Superior temporal gyrus (tissue), 1 donor: ENCODE measurements at regions not wholly inside any gene's neighbourhood (a gene's known extent, or its start where the extent isn't known, plus 50 kb on each side); places are given as distances from the start of the nearest gene placed in this dataset.

Experiments
- DNase-seq: peaks from one replicate; pipeline ENCODE4 v3.0.0-alpha.2; 2016; ENCODE audit errors: extremely low spot score

DNA sequence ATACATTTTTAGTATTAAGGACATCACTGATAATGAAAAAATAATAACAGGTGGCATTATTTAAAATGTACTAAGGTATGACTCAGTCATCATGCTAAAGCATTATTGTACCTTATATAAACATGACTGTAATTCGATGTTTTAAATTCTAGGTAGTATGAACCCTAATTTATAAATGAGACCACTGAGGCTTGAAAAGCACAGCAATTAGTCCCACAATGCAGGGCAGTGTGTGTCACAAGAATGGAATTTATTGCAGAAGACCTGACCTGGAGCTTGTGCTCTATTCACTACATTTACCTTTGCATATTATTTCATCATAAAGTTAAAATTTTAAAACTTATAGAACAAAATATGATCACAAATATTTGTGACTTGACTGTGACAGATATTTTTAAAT is 358.5 kb upstream of the DSEL start:
- no peak for DNase-seq

DNA sequence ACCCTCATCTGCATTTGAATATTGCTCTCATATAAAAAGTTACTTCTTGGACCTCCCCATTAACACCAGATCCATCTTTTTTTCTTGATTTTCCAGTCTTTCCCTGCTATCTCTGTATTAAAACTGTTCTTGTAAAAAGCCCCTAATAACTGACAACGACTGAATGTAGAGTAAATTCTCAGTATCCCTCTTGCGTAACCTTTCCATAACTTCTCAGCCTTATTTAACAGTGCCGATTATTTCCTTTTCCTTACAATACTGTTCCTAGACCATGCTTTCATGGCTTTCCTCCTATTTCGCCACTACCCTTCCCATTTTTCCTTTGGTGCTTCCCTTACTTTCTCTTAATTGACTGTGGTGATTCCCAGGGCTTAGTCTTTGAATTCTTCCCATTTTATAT is 348.9 kb upstream of the DSEL start:
- no peak for DNase-seq

DNA sequence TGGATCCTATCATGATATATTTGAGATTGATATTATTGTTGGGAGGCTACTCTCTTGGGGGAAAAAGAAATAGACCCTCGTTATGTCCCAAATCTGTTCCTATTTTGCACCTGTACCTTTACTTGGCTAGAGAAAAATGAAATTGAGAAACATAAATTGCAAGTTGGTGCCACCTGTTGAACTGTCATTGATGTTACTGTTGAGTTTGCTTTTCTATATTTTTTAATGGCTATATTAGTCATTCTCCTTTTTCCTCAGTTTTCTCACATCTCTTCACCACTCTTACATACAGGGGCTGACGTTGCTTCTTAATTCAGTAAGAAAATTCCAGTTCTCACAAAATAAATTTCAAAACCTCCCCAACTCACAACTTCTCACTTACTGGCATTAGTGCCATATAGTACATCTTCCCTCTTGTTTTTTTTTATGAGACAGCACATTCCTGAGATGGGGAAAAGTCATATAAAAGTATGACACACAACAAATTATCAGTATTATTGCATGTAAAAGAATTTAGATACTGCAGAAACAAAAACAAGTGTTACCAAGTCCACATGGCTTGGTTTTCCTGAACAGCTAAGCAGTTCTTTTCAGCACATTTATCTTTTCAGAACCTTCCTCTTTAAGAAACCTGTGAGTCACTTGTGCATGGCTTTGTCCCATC is 348.3 kb upstream of the DSEL start:
- no peak for DNase-seq

DNA sequence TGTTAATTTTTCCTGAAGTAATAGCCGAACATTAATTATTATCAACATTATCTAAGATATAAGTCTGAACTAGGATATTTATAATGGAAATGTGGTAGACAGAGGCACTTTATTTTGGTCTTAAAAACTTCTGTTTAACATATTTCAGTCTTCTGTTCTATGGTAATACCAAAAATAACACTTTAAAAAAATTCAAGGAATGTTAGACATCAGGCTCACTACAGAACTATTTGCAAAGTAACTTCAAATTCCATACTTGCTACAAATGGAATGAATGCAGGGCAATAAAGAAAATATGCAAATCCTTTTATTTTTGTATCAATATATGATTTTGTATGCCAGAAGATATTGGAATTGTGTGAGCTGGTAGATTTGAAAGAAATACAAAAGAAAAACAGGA is 345.5 kb upstream of the DSEL start:
- no peak for DNase-seq

DNA sequence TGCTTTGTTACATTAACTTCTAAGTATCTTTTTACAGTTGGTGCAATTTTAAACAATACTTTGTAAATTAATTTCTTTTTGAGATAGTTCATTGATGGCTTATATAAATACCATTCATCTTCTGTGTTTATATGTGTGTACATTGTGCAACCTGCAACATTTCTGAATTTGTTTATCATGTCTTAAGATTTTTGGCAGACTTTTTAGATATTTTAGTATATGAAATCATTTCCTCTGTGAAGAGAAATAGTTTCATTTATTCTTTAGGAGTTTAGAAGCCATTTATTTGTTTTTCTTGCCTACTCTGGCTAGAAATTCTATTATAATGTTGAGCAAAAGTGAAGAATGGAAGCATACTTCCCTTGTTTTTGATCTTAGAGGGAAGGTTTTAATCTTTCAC is 337.8 kb upstream of the DSEL start:
- DNase-seq = no peak

DNA sequence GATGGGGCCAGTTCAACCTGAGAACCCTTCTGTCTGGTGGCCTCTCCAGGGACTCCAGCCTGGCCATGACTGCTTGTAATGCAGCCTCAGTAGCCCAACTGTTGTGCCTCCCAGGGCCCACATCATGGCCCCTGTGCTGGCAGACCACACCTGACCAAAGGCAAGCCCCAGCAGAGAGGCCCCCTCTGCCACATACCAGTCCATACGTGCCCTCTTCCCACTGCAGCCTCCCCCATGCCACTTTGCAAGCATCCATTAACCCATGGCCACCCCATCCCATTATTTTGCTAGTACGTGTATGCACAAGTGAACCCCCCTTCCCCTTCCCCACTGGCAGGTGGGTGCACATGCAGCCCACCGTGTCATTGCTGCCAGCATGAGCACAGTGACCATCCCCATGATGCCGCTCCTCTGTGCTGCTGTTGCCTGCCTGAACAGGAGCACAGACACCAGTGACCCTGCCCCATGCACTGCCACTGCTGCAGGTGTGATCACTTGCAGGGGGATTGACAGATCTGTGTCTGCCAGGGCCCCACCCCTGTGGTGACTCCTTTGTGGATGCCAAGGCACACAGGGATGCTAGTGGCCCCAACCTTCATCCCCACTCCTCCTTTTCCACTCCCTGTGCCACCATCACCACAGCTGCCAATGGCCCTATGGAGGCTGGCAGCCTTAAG is 330.0 kb upstream of the DSEL start:
- DNase-seq = no peak

DNA sequence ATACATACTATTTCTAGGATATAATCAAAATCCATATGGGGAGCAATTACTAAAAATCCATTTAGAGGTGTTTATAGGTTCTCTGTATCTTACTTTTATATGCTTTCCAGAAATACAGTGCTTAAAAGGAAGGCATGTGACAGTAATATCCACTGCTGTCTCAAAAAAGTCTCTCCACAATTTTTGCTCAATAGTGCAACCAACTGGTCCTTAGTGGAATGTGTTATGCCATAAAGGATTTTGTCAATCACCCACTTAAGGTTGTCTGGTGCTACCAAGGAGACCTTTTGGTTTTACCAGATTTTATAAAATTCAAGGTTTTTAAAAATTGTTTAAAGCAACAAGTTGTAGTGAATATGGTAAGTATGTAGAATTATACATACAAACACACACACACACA is 328.5 kb upstream of the DSEL start:
- no peak for DNase-seq

DNA sequence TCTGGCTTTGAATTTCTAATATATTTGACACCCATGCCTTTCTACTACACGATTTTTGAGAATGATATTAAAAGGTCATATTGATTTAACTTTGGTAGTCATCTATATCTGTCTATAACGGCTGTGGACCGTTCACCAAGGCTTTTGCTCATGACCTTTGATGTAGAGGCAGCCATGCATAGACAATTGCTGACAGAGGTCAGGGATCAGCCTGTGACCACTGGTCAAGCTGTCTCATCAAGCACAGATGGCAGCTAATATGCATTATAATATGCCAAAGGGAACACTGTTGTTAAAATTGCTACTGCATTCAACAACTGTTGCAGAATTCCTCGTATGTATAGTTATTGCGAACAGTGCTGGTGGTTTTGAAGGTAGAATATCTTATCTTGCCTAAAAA is 323.9 kb upstream of the DSEL start:
- no peak for DNase-seq

DNA sequence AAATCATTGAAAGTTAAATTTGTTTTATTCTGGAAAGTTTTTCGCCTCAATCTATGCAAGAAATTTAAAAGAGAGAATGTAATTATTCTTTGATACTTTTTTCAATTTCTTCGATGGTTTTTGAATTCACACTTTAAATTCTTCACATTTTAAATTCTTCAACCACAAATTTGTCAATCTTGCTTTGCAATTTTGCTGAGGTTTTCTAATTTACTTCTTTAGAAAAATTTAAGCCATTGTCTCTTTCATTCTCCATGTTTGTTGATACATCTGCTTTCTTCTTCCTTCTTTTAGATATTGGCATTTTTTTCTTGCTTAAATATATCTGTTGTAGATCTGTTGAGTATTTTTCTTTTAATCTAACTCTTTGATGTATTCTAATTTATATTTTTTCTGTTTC is 301.9 kb upstream of the DSEL start:
- DNase-seq = no peak

DNA sequence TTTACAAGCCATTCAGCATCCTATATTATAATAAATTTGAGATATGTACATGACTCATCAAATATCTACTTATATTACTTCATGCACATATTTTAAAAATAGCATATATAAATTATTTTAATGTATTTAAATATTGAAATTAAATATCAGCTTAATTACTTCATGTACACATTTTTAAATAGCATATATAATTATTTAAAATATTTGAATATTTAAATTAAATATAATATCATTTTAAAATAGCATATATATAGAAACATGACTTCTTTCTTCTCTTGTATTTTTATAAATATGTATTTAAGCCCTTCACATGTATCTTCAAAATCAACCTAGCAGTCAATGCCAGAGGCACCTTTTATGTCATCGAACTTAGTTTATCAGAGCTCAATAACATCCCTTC is 298.8 kb upstream of the DSEL start:
- DNase-seq = no peak

DNA sequence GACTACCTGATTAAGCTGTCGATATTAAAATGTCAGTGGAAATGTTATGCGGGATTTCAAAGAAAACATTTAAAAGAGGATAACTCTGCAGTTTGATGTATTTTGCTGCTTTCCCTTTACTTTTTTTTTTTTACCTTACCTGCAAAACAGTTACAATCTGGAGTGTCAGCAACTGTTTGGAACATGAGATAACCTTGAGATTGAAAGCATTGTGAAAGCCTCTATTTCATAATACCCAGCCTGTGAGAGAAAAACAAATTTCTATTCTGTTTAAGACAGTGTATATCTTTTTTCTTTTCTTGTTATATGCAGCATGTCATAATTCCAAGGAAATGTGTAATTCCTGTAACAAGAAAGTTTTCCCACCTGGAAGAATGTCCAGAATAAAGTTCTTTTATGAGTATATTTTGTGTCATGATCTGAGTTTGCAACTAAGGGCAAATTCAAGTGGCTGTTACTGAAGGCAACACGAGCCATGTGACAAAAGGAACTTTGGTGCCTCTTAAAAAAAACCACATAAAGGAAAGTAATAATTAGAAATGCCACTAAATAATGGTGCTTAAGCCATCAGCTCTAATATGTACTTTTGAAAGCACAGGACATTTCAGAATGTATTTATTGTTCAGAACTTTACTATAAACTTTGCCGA is 297.0 kb upstream of the DSEL start:
- DNase-seq = no peak

DNA sequence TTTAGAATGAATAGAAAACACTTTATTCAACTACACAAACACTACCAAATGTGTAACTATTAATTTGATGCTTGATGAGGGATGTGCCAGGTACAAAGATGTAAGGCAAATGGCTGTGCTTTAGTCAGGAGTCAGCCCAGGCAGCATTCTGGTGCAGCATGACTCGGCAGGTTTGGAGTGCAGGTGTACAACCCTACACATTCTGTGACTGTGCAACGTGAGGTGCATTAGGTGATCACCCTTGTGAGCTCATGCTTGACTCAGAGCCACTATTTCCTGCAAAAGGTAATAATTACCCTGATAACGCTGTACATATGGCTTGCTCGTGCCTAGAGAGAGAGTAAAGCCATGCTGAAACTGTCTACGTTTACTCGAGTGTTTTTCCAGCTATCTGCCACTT is 288.7 kb upstream of the DSEL start:
- no peak for DNase-seq

DNA sequence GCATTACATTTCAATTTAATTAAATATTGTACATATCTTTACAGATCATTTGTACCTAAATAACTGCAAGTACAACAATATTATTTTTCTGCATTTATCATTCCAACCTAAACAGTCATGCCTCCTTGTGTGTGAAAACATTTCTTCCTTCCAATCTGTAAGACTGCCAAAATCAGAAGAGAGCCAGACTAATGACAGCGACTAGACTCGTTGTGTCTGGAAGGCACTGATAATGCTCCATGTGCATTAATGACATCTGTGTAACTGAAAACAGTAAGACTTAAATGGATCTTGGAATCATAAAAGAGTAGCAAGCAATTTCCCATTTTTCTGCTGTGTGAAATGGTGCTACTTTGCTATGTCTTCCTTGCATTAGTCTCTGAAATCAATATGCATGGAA is 278.0 kb upstream of the DSEL start:
- no peak for DNase-seq

DNA sequence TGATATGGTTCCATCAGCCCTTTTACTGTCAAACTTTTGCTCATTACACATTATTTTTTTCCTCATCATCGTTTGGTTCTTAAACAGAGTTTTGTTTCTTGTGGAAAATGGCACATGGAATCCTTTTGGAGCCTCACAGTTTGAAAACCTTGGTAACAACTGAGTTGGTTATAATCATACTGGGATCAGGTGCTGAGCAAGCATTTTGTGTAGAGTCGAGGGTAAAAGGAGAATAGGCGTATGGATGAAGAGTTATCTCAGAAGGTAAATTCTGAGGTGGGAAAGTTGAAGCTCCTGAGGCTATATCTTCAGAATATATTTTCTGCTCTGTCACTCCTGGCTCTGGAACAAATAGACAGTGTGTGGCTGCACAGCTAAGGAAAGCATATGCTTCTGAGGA is 274.0 kb upstream of the DSEL start:
- DNase-seq = no peak

DNA sequence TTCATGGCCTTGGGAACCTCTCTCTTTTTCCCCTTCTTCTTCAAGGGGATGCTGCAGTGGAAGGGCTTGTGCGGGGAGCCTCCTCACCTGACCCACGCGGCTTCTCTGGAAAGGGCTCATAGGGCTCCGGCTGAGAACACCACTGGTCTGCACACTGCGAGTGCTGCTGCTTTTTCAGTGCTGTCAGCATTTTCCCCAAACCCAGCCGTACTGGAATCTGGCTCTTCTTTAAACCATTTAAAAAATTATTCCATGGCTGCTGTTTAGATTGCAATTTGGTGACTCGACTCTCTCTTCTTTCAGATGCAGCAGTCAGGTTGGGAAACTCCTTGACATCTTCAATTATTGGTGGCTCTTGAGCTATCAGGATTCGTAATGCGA is 272.6 kb upstream of the DSEL start:
- DNase-seq = no peak

DNA sequence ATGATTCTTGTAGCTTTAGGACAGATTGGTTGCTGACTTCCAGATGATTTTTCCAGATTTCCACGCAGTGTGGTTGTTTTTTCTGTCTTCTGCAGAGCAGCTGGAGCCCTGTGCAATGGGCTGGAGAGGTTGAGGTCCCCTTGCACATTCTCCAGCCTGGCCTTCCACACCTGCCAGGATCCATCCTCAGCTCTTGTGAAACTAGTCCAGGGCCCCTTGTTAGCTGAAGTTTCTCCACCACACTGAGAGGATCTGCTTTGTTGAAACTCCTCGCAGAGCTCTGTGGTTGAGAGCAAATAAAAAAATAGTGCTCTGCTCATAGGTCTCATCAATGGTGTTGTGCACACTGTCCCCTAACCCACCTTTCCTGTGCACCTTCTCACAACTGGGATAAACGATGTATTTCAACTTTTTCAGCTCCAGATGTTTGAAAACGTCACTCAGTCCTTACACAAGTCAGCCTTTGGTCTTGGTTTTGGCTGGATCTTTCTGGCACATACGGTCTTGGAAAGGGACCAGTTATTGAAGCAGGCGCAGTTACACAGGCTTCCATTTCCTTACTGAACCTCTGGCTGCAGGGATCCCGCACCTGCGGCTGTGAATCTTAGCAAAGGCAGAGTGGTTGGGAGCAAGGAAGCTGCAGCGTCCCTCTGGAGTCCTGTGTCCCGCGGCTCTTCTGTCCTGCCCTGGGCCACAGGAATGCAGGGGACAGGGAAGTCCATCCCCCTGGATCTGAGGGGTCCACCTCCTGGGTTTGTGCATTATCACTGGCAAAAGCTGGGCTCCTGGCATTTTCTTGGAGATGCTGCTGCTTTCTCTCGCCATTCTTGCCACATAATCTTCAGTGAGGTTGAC is 272.0 kb upstream of the DSEL start:
- DNase-seq = no peak

DNA sequence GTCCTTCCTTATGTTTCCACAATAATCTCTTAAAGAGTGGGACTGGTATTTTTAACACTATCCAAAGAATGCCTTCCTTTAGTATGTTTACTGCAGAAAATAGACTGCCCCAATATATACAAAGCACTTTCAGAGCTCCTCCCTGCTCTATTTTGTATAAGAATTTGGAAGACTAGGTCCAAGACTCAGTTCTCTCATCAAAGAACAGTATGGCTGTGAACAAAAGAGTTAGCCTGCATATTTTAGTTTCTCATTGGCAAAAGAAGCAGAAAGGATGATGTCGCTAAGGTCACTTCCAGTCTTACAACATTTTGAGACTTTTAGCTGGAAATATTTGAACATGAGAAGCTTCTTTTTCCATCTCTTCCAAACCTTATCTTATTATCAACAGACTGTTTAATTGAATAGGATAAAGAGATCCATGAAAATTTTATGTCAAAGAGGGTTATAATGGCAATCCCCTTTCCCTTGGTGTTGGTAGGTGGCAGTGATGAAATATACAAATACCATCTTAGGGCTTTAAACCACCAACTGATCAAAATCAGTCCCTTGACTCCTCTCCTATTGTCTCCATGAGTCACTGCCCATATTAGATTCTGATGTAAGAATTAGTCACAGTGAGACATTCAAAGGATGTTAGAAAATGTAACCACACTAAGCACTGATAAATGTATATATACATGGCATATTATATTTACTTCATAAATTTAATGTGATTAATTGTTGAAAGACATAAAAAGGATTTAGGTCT is 266.9 kb upstream of the DSEL start:
- DNase-seq = no peak

DNA sequence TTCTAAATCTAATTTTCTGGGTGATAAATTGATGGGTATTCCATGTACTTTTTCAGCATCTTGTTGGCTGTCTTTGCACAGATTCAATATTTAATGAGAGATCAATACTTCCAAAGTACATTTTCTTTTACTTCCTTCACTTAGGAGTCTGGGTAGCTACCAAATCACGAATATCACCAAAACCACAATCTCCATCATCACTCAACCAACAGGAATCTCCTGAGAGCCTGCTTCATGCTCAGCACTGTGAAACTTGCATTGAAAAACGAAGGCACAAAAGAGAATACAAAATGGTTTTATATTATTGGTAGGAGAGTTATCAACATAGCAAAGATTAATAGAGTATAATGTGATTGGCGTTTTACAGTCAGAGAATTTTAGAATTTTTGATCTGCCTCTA is 261.5 kb upstream of the DSEL start:
- no peak for DNase-seq

DNA sequence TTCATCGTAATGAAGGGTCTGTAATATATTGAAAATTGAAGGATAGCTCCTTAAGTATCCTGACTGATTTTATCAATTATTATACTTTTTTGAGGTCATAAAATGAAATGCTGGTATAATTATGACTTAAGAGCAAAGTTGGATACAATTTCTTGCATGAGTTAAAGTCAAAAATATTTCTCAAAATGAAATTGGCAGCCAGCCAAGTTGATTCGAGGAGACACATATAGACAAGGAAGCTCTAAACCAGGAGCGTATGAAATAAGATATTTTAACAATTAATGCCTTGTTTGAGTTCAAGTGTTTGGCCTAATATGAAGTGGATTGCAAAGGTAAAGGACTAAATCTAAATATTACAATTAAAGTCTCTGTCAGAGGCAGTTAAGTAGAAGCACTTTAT is 260.4 kb upstream of the DSEL start:
- DNase-seq = peak; percentile 22

DNA sequence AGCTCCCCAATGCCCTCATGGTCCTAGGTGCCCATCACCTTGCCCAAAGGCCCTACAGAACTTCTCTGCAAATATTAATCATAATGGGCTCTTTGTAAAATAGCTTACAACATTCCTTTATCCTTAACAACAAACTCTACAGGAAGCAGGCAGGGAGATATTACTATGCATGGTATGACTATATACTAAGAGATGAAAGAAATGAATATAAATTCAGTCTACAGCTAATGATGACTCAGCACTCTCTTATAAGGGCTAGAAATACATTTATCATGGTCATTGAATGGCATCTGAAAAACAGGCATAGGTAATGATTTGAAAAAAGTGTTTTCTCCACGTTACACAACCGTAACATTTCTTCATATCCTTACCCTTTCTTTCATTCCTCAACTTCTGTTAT is 254.8 kb upstream of the DSEL start:
- DNase-seq = no peak

DNA sequence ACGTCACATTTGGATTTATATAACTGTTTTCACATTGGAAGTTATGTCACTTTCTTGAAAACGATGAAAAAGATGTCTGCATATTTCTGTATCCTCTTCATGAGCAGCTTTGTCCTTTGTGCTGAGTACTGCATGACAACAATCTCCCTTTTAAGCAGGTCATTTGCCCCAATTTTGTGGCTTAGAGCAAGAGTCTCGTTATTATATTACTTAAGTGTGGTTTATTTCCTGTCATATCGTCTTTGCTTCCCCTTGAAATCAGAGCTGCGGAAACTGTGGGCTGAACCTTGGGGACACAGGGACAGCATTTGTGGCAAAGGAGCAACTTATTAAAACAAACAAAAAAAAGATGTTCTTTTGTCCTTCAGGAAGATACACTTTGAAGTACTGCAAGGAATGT is 254.0 kb upstream of the DSEL start:
- no peak for DNase-seq

DNA sequence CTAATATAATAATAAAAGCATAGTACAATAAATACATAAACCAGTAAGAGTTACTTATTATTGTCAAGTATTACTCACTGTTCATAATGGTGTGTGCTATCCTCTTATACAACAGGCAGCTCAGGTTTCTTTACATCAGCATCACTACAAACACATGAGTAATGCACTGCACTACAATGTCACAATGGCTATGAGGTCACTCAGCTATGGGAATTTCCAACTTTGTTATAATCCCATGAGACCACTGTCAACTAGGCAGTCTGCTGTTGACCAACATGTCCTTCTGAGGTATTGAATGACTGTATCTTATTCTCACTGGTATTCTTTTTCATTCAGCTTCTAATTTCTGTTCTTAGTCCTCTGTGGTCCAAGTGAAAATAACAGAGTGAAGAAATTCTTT is 250.4 kb upstream of the DSEL start:
- DNase-seq = no peak
